Activated T-helper 17 cell treated with anti-CD3 and anti-CD28 coated beads, Interleukin-2, amount 50 U/mL, for 72 hours (primary cell): ENCODE measurements at regions not wholly inside any gene's neighbourhood (a gene's known extent, or its start where the extent isn't known, plus 50 kb on each side); places are given as distances from the start of the nearest gene placed in this dataset.
"Not testable (repeated sequence)": the region's sequence is repeated elsewhere in the genome, so short reads cannot be mapped to it uniquely, and the experiment has no call there.

ENCODE experiments used
- ATAC-seq: fragments of 150-1000 bp; cut with Tn5 transposase; replicated peaks from 2 replicates; pipeline ENCODE4 v1.10.0; 2021; ENCODE audit warnings: mild to moderate bottlenecking, moderate library complexity
- H3K27ac Mint-ChIP-seq: one replicate; pipeline ENCODE4 v1.8.0; 2022; ENCODE audit warnings: mixed read lengths
- H3K27me3 Mint-ChIP-seq: one replicate; pipeline ENCODE4 v1.8.0; 2022; ENCODE audit warnings: mixed read lengths
- H3K36me3 Mint-ChIP-seq: one replicate; pipeline ENCODE4 v1.8.0; 2022; ENCODE audit warnings: low read depth, mild to moderate bottlenecking, mixed read lengths
- H3K4me1 Mint-ChIP-seq: one replicate; pipeline ENCODE4 v1.8.0; 2022; ENCODE audit warnings: mixed read lengths
- H3K4me3 Mint-ChIP-seq: one replicate; pipeline ENCODE4 v1.8.0; 2022; ENCODE audit warnings: mild to moderate bottlenecking, mixed read lengths
- H3K9me3 Mint-ChIP-seq: one replicate; pipeline ENCODE4 v1.8.0; 2022; ENCODE audit warnings: mixed read lengths

- H3K9me3 Mint-ChIP-seq, H3K27me3 Mint-ChIP-seq, H3K4me1 Mint-ChIP-seq, H3K36me3 Mint-ChIP-seq, H3K27ac Mint-ChIP-seq, ATAC-seq, H3K4me3 Mint-ChIP-seq: not testable (repeated sequence)
These were observed 368.8 kb downstream of the ADGRD1 start for GRCh38 chr12:131322460-131322859.

- peak; percentile 40 for ATAC-seq
- Mint-ChIP-seq H3K36me3 (no peaks in the 10 kb centered on the region), H3K27me3 (peaks cover 9% of the 10 kb centered on the region), H3K9me3 (peaks cover 3% of the 10 kb centered on the region), H3K4me1 (no peaks in the 10 kb centered on the region), H3K27ac (no peak overlapping the region), H3K4me3 (no peak overlapping the region)
These were observed 370.2 kb downstream of the ADGRD1 start for GRCh38 chr12:131323879-131324278.

- Mint-ChIP-seq H3K9me3 (no peaks in the 10 kb centered on the region), H3K36me3 (no peaks in the 10 kb centered on the region), H3K4me3 (no peak overlapping the region), H3K4me1 (no peaks in the 10 kb centered on the region), H3K27ac (no peak overlapping the region), H3K27me3 (peaks cover 14% of the 10 kb centered on the region)
- no peak for ATAC-seq
These were observed 374.1 kb downstream of the ADGRD1 start for GRCh38 chr12:131327521-131328488.

GRCh38 chr12:131328861-131329845 is 375.4 kb downstream of the ADGRD1 start:
- not testable (repeated sequence) for H3K4me1 Mint-ChIP-seq, H3K36me3 Mint-ChIP-seq, H3K4me3 Mint-ChIP-seq, H3K27ac Mint-ChIP-seq, ATAC-seq, H3K9me3 Mint-ChIP-seq
- H3K27me3 Mint-ChIP-seq: peaks cover 14% of the 10 kb centered on the region

- ATAC-seq: no peak
- Mint-ChIP-seq H3K36me3 (no peaks in the 10 kb centered on the region), H3K4me3 (no peak overlapping the region), H3K9me3 (no peaks in the 10 kb centered on the region), H3K27ac (no peak overlapping the region), H3K4me1 (no peaks in the 10 kb centered on the region), H3K27me3 (peaks cover 14% of the 10 kb centered on the region)
These were observed 376.6 kb downstream of the ADGRD1 start for GRCh38 chr12:131330106-131330815.

GRCh38 chr12:131331148-131331750 is 377.5 kb downstream of the ADGRD1 start:
- H3K9me3 Mint-ChIP-seq: no peaks in the 10 kb centered on the region
- no peaks in the 10 kb centered on the region for H3K4me1 Mint-ChIP-seq
- H3K27me3 Mint-ChIP-seq: peaks cover 14% of the 10 kb centered on the region
- no peaks in the 10 kb centered on the region for H3K36me3 Mint-ChIP-seq
- no peak overlapping the region for H3K4me3 Mint-ChIP-seq
- ATAC-seq: no peak
- no peak overlapping the region for H3K27ac Mint-ChIP-seq

GRCh38 chr12:131332224-131332623 is 378.5 kb downstream of the ADGRD1 start:
- H3K27ac Mint-ChIP-seq: no peak overlapping the region
- H3K27me3 Mint-ChIP-seq: peaks cover 6% of the 10 kb centered on the region
- H3K4me1 Mint-ChIP-seq: no peaks in the 10 kb centered on the region
- ATAC-seq: no peak
- H3K9me3 Mint-ChIP-seq: no peaks in the 10 kb centered on the region
- no peak overlapping the region for H3K4me3 Mint-ChIP-seq
- H3K36me3 Mint-ChIP-seq: no peaks in the 10 kb centered on the region

- no peak for ATAC-seq
- Mint-ChIP-seq H3K27ac (no peak overlapping the region), H3K9me3 (no peaks in the 10 kb centered on the region), H3K36me3 (no peaks in the 10 kb centered on the region), H3K4me1 (no peaks in the 10 kb centered on the region), H3K4me3 (no peak overlapping the region), H3K27me3 (peaks cover 5% of the 10 kb centered on the region)
These were observed 377.8 kb upstream of the SFSWAP start for GRCh38 chr12:131333136-131333535.

- no peak overlapping the region for H3K27ac Mint-ChIP-seq
- no peak for ATAC-seq
- no peak overlapping the region for H3K4me3 Mint-ChIP-seq
- no peaks in the 10 kb centered on the region for H3K36me3 Mint-ChIP-seq
- H3K9me3 Mint-ChIP-seq: no peaks in the 10 kb centered on the region
- H3K4me1 Mint-ChIP-seq: no peaks in the 10 kb centered on the region
- H3K27me3 Mint-ChIP-seq: peaks cover 5% of the 10 kb centered on the region
These were observed 377.1 kb upstream of the SFSWAP start for GRCh38 chr12:131333621-131334440.

- Mint-ChIP-seq H3K36me3 (no peaks in the 10 kb centered on the region), H3K27me3 (peaks cover 4% of the 10 kb centered on the region), H3K27ac (no peak overlapping the region), H3K9me3 (no peaks in the 10 kb centered on the region), H3K4me1 (no peaks in the 10 kb centered on the region), H3K4me3 (no peak overlapping the region)
- ATAC-seq: no peak
These were observed 376.1 kb upstream of the SFSWAP start for GRCh38 chr12:131334835-131335234.

- no peaks in the 10 kb centered on the region for H3K36me3 Mint-ChIP-seq
- no peak for ATAC-seq
These were observed 375.4 kb upstream of the SFSWAP start for GRCh38 chr12:131335456-131335855.

GRCh38 chr12:131337861-131338260 is 373.0 kb upstream of the SFSWAP start:
- not testable (repeated sequence) for ATAC-seq, H3K4me3 Mint-ChIP-seq, H3K4me1 Mint-ChIP-seq, H3K27me3 Mint-ChIP-seq, H3K36me3 Mint-ChIP-seq, H3K27ac Mint-ChIP-seq, H3K9me3 Mint-ChIP-seq

More at GRCh38 chr12:131335456-131335855, 375.4 kb upstream of the SFSWAP start:
- Mint-ChIP-seq H3K4me3 (no peak overlapping the region), H3K9me3 (no peaks in the 10 kb centered on the region), H3K4me1 (no peaks in the 10 kb centered on the region), H3K27me3 (no peaks in the 10 kb centered on the region), H3K27ac (no peak overlapping the region)

GRCh38 chr12:131340616-131341210 is 370.2 kb upstream of the SFSWAP start:
- Mint-ChIP-seq H3K4me1 (no peaks in the 10 kb centered on the region), H3K27me3 (no peaks in the 10 kb centered on the region), H3K4me3 (no peak overlapping the region), H3K27ac (no peak overlapping the region), H3K36me3 (no peaks in the 10 kb centered on the region), H3K9me3 (no peaks in the 10 kb centered on the region)
- ATAC-seq: no peak
